Caco-2 (cell line): ENCODE measurements at regions not wholly inside any gene's neighbourhood (a gene's known extent, or its start where the extent isn't known, plus 50 kb on each side); places are given as distances from the start of the nearest gene placed in this dataset.

Experiments used
- BruUV-seq: library from RNA; stranded (reverse); fragments of 400-500 nt; replicated peaks from 2 replicates; lab custom pipeline; 2021; lab: Mats Ljungman, UMichigan
- CTCF ChIA-PET: fragments of 300-600 bp; sonication (Branson Sonifier 250); formaldehyde crosslinking; loops from one replicate; lab custom pipeline; 2022; ENCODE audit warnings: antibody characterized with exemption; lab: Charles Lee
- POLR2A ChIA-PET: fragments of 300-600 bp; sonication (Branson Sonifier 250); formaldehyde crosslinking; loops from one replicate; lab custom pipeline; 2022; ENCODE audit warnings: antibody characterized with exemption; lab: Charles Lee
- DNase-seq, 2 experiments: peaks; one replicate each; pipeline versions ENCODE4 v3.0.0 to v3.0.0-alpha.2; 2020 to 2022
- H3K27me3 ChIP-seq: replicated peaks from 2 replicates; pipeline ENCODE4 v1.6.0; 2011; ENCODE audit warnings: low read length; ENCODE audit not compliant: control insufficient read depth, insufficient read depth
- H3K36me3 ChIP-seq: 2 replicates; pipeline ENCODE4 v1.5.1; 2011; ENCODE audit warnings: low read length; ENCODE audit not compliant: control insufficient read depth, insufficient read depth
- H3K4me1 ChIP-seq: fragments of 250-450 bp; sonication (Bioruptor Pico); 2 replicates; pipeline ENCODE4 v1.5.1; 2020; ENCODE audit warnings: mild to moderate bottlenecking
- H3K4me3 ChIP-seq: 2 replicates; pipeline ENCODE4 v1.5.1; 2011; ENCODE audit warnings: low read depth, mild to moderate bottlenecking, control low read depth, low read length
- H3K9me3 ChIP-seq: fragments of 250-450 bp; sonication (Bioruptor Pico); 2 replicates; pipeline ENCODE4 v1.5.1; 2020; ENCODE audit warnings: mild to moderate bottlenecking, moderate library complexity
- H3K27ac Mint-ChIP-seq: one replicate; pipeline ENCODE4 v1.8.0; 2022; ENCODE audit warnings: mixed read lengths; ENCODE audit not compliant: unreplicated experiment
- H3K27me3 Mint-ChIP-seq: one replicate; pipeline ENCODE4 v1.8.0; 2022; ENCODE audit warnings: mixed read lengths; ENCODE audit not compliant: insufficient read depth, unreplicated experiment
- H3K36me3 Mint-ChIP-seq: one replicate; pipeline ENCODE4 v1.8.0; 2022; ENCODE audit warnings: mild to moderate bottlenecking, mixed read lengths; ENCODE audit not compliant: insufficient read depth, unreplicated experiment
- H3K4me1 Mint-ChIP-seq: one replicate; pipeline ENCODE4 v1.8.0; 2022; ENCODE audit warnings: low read depth, mixed read lengths; ENCODE audit not compliant: unreplicated experiment
- H3K4me3 Mint-ChIP-seq: one replicate; pipeline ENCODE4 v1.8.0; 2022; ENCODE audit warnings: mild to moderate bottlenecking, moderate library complexity, mixed read lengths; ENCODE audit not compliant: unreplicated experiment
- H3K9me3 Mint-ChIP-seq: one replicate; pipeline ENCODE4 v1.8.0; 2022; ENCODE audit warnings: mixed read lengths; ENCODE audit not compliant: unreplicated experiment
- intact Hi-C: fragments of 100-400 bp; cut with micrococcal nuclease; formaldehyde crosslinking; loops from one replicate; pipeline ENCODE4 v1.10.0; 2022; ENCODE audit not compliant: unreplicated experiment
- TF ChIP-seq, protein P1 (sequence below), 2 experiments: fragments of 200-600 bp in 1 of 2; IDR thresholded peaks; 1 replicate in 1 of 2; 2 replicates in 1 of 2; pipeline versions ENCODE4 v1.5.1 to v1.8.0; 2011 to 2022; ENCODE audit warnings: antibody characterized with exemption in 1 of 2, control low read depth in 1 of 2, inconsistent platforms in 1 of 2, low read depth in 1 of 2, low read length in 1 of 2, mild to moderate bottlenecking in 1 of 2, moderate library complexity in 1 of 2; ENCODE audit not compliant: insufficient read depth in 1 of 2, severe bottlenecking in 1 of 2, unreplicated experiment in 1 of 2

- intact Hi-C loops = no loop called here
- H3K4me3 Mint-ChIP-seq = no peak overlapping the region
- Histone ChIP-seq H3K9me3 (no peaks in the 10 kb centered on the region), H3K27me3 (no peaks in the 10 kb centered on the region), H3K4me1 (no peaks in the 10 kb centered on the region), H3K4me3 (no peak overlapping the region), H3K36me3 (no peaks in the 10 kb centered on the region)
- H3K4me1 Mint-ChIP-seq = no peaks in the 10 kb centered on the region
- H3K27me3 Mint-ChIP-seq = peaks cover 19% of the 10 kb centered on the region
- TF ChIP-seq, protein P1, sequence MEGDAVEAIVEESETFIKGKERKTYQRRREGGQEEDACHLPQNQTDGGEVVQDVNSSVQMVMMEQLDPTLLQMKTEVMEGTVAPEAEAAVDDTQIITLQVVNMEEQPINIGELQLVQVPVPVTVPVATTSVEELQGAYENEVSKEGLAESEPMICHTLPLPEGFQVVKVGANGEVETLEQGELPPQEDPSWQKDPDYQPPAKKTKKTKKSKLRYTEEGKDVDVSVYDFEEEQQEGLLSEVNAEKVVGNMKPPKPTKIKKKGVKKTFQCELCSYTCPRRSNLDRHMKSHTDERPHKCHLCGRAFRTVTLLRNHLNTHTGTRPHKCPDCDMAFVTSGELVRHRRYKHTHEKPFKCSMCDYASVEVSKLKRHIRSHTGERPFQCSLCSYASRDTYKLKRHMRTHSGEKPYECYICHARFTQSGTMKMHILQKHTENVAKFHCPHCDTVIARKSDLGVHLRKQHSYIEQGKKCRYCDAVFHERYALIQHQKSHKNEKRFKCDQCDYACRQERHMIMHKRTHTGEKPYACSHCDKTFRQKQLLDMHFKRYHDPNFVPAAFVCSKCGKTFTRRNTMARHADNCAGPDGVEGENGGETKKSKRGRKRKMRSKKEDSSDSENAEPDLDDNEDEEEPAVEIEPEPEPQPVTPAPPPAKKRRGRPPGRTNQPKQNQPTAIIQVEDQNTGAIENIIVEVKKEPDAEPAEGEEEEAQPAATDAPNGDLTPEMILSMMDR (IDR thresholded peaks at IDR 0.05; ENCODE audit: insufficient read depth in 1 of 2, low read depth in 1 of 2, low read length in 1 of 2, severe bottlenecking in 1 of 2, unreplicated experiment in 1 of 2) = no peak
- BruUV-seq = no TSS peak
- H3K27ac Mint-ChIP-seq = no peak overlapping the region
- POLR2A ChIA-PET = no interaction called here
- H3K36me3 Mint-ChIP-seq = no peaks in the 10 kb centered on the region
- DNase-seq = no peak
- CTCF ChIA-PET = no interaction called here
- no peaks in the 10 kb centered on the region for H3K9me3 Mint-ChIP-seq
Measured at GRCh38 chr5:148776261-148776660, 50.1 kb upstream of the ADRB2 start.
